H1 (cell line): ENCODE measurements at regions not wholly inside any gene's neighbourhood (a gene's known extent, or its start where the extent isn't known, plus 50 kb on each side); places are given as distances from the start of the nearest gene placed in this dataset.

Source experiments
- ATF2 ChIP-seq: IDR thresholded peaks from 2 replicates; pipeline ENCODE4 v1.6.1; 2012; ENCODE audit warnings: low read length, inconsistent platforms
- NRF1 ChIP-seq: IDR thresholded peaks from 2 replicates; pipeline ENCODE4 v1.6.1; 2011; ENCODE audit warnings: mild to moderate bottlenecking, low read depth, low read length, improper control_type of control experiment
- RAD21 ChIP-seq, 2 experiments: IDR thresholded peaks in 1 of 2; conservative IDR thresholded peaks in 1 of 2; 2 replicates each; pipeline ENCODE4 v1.6.1; 2011; ENCODE audit warnings: low read depth in 2 of 2, low read length in 2 of 2, improper control_type of control experiment in 1 of 2, inconsistent platforms in 1 of 2, mild to moderate bottlenecking in 1 of 2, moderate library complexity in 1 of 2
- RXRA ChIP-seq: IDR thresholded peaks from 2 replicates; pipeline ENCODE4 v1.6.1; 2011; ENCODE audit warnings: low read depth, mild to moderate bottlenecking, low read length, moderate library complexity; ENCODE audit not compliant: insufficient read depth
- SIN3A ChIP-seq, 2 experiments: IDR thresholded peaks in 1 of 2; conservative IDR thresholded peaks in 1 of 2; 2 replicates each; pipeline ENCODE4 v1.6.1; 2011 to 2012; ENCODE audit warnings: low read length in 2 of 2, improper control_type of control experiment in 1 of 2, low read depth in 1 of 2, mild to moderate bottlenecking in 1 of 2
- SIRT6 ChIP-seq: IDR thresholded peaks from one replicate; pipeline ENCODE4 v1.7.1; 2012; ENCODE audit warnings: low read length, inconsistent platforms
- TAF1 ChIP-seq: IDR thresholded peaks from 2 replicates; pipeline ENCODE4 v1.6.1; 2011; ENCODE audit warnings: mild to moderate bottlenecking, low read depth, low read length
- TBP ChIP-seq: IDR thresholded peaks from 2 replicates; pipeline ENCODE4 v1.6.1; 2011; ENCODE audit warnings: low read depth, low read length, improper control_type of control experiment
- TCF12 ChIP-seq: IDR thresholded peaks from 2 replicates; pipeline ENCODE4 v1.6.1; 2011; ENCODE audit warnings: low read depth, mild to moderate bottlenecking, low read length
- YY1 ChIP-seq: IDR thresholded peaks from 2 replicates; pipeline ENCODE4 v1.6.1; 2011; ENCODE audit warnings: low read depth, mild to moderate bottlenecking, low read length
- TF ChIP-seq, protein P1 (sequence below), 3 experiments: IDR thresholded peaks; 1 replicate in 2 of 3; 2 replicates in 1 of 3; pipeline versions ENCODE4 v1.5.1 to v1.6.1; 2011; ENCODE audit warnings: low read length in 3 of 3, mild to moderate bottlenecking in 3 of 3, inconsistent platforms in 2 of 3, low read depth in 1 of 3, moderate library complexity in 1 of 3; ENCODE audit not compliant: insufficient read depth in 1 of 3; ENCODE audit errors: control extremely low read depth in 1 of 3

- TF ChIP-seq RXRA: no peak
- TF ChIP-seq, protein P1, sequence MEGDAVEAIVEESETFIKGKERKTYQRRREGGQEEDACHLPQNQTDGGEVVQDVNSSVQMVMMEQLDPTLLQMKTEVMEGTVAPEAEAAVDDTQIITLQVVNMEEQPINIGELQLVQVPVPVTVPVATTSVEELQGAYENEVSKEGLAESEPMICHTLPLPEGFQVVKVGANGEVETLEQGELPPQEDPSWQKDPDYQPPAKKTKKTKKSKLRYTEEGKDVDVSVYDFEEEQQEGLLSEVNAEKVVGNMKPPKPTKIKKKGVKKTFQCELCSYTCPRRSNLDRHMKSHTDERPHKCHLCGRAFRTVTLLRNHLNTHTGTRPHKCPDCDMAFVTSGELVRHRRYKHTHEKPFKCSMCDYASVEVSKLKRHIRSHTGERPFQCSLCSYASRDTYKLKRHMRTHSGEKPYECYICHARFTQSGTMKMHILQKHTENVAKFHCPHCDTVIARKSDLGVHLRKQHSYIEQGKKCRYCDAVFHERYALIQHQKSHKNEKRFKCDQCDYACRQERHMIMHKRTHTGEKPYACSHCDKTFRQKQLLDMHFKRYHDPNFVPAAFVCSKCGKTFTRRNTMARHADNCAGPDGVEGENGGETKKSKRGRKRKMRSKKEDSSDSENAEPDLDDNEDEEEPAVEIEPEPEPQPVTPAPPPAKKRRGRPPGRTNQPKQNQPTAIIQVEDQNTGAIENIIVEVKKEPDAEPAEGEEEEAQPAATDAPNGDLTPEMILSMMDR (IDR thresholded peaks at IDR 0.05; ENCODE audit: control extremely low read depth in 1 of 3, insufficient read depth in 1 of 3, low read depth in 1 of 3, low read length in 3 of 3): peak in 1 of 3 experiments; percentile 9; a peak in 1 of 4 replicates
- no peak for TF ChIP-seq SIRT6
- TF ChIP-seq ATF2: no peak
- no peak for TF ChIP-seq YY1
- TF ChIP-seq TAF1: no peak
- TF ChIP-seq SIN3A (conservative IDR thresholded peaks at IDR 0.05 in 1 of 2, IDR thresholded peaks at IDR 0.05 in 1 of 2; ENCODE audit: low read depth in 1 of 2, low read length in 2 of 2): no peak
- no peak for TF ChIP-seq NRF1
- no peak for TF ChIP-seq TBP
- TF ChIP-seq RAD21 (IDR thresholded peaks at IDR 0.05 in 1 of 2, conservative IDR thresholded peaks at IDR 0.05 in 1 of 2; ENCODE audit: low read depth in 2 of 2, low read length in 2 of 2): peak; percentile 15 to 32; a peak in 1 of 4 replicates
- TF ChIP-seq TCF12: no peak
Measured at GRCh38 chr12:78672033-78672432, 192.5 kb upstream of the SYT1 start.
